Stimulated activated naive CD4-positive, alpha-beta T cell (primary cell): ENCODE measurements at regions not wholly inside any gene's neighbourhood (a gene's known extent, or its start where the extent isn't known, plus 50 kb on each side); places are given as distances from the start of the nearest gene placed in this dataset.

Experiments used
- DNase-seq, 6 experiments: peaks; one replicate each; lab custom pipeline; 2025; lab: John Stamatoyannopoulos, UW

- DNase-seq, result no peak
Measured at GRCh38 chr10:8979976-8980375, 925.5 kb downstream of the GATA3 start.

GRCh38 chr10:8981277-8981676 is 926.8 kb downstream of the GATA3 start:
- DNase-seq, result no peak

GRCh38 chr10:8985651-8986050 is 931.2 kb downstream of the GATA3 start:
- no peak for DNase-seq

- DNase-seq, result no peak
Measured at GRCh38 chr10:8986975-8987374, 932.5 kb downstream of the GATA3 start.

GRCh38 chr10:8987712-8988111 is 933.2 kb downstream of the GATA3 start:
- DNase-seq, result no peak

- DNase-seq, result no peak
Measured at GRCh38 chr10:8990280-8990987, 935.9 kb downstream of the GATA3 start.

- DNase-seq, result no peak
Measured at GRCh38 chr10:8992009-8992408, 937.5 kb downstream of the GATA3 start.

GRCh38 chr10:8993864-8994263 is 939.4 kb downstream of the GATA3 start:
- DNase-seq, result no peak

- DNase-seq, result no peak
Measured at GRCh38 chr10:8998751-8999150, 944.3 kb downstream of the GATA3 start.

- no peak for DNase-seq
Measured at GRCh38 chr10:9003122-9003521, 948.6 kb downstream of the GATA3 start.

GRCh38 chr10:9004736-9005135 is 950.2 kb downstream of the GATA3 start:
- no peak for DNase-seq

- no peak for DNase-seq
Measured at GRCh38 chr10:9009505-9009904, 955.0 kb downstream of the GATA3 start.

GRCh38 chr10:9010093-9010492 is 955.6 kb downstream of the GATA3 start:
- peak in 5 of 6 experiments; percentile 32 to 87 (median 85) for DNase-seq

- no peak for DNase-seq
Measured at GRCh38 chr10:9010931-9011670, 956.6 kb downstream of the GATA3 start.

- no peak for DNase-seq
Measured at GRCh38 chr10:9012312-9012711, 957.8 kb downstream of the GATA3 start.

- no peak for DNase-seq
Measured at GRCh38 chr10:9015005-9015404, 960.5 kb downstream of the GATA3 start.

- DNase-seq, result no peak
Measured at GRCh38 chr10:9015447-9015846, 961.0 kb downstream of the GATA3 start.

- no peak for DNase-seq
Measured at GRCh38 chr10:9016930-9017329, 962.4 kb downstream of the GATA3 start.

- no peak for DNase-seq
Measured at GRCh38 chr10:9018195-9019173, 964.0 kb downstream of the GATA3 start.

GRCh38 chr10:9023206-9023605 is 968.7 kb downstream of the GATA3 start:
- no peak for DNase-seq

GRCh38 chr10:9024210-9024609 is 969.7 kb downstream of the GATA3 start:
- no peak for DNase-seq

- DNase-seq, result no peak
Measured at GRCh38 chr10:9028231-9028630, 973.7 kb downstream of the GATA3 start.
